HG03066 (cell line): ENCODE measurements at regions not wholly inside any gene's neighbourhood (a gene's known extent, or its start where the extent isn't known, plus 50 kb on each side); places are given as distances from the start of the nearest gene placed in this dataset.

Experiments used
- ATAC-seq: cut with Tn5 transposase; IDR thresholded peaks from one replicate; pipeline ENCODE4 v1.9.1; 2021; ENCODE audit warnings: low read depth; ENCODE audit not compliant: unreplicated experiment

- ATAC-seq, result no peak
These were observed 585.9 kb upstream of the GHITM start for GRCh38 chr10:83553366-83553765.

GRCh38 chr10:83555264-83555663 lies 584.0 kb upstream of the GHITM start:
- peak; percentile 74 for ATAC-seq

- no peak for ATAC-seq
These were observed 576.9 kb upstream of the GHITM start for GRCh38 chr10:83562381-83562780.

- ATAC-seq, result no peak
These were observed 574.3 kb upstream of the GHITM start for GRCh38 chr10:83564889-83565588.

GRCh38 chr10:83572036-83572435 lies 567.3 kb upstream of the GHITM start:
- ATAC-seq, result no peak

- ATAC-seq, result peak; percentile 69
These were observed 564.5 kb upstream of the GHITM start for GRCh38 chr10:83574770-83575169.

- no peak for ATAC-seq
These were observed 561.9 kb upstream of the GHITM start for GRCh38 chr10:83577421-83577820.

- no peak for ATAC-seq
These were observed 558.8 kb upstream of the GHITM start for GRCh38 chr10:83580373-83581012.

GRCh38 chr10:83582407-83583095 lies 556.8 kb upstream of the GHITM start:
- ATAC-seq, result no peak

GRCh38 chr10:83585686-83586085 lies 553.6 kb upstream of the GHITM start:
- ATAC-seq, result no peak

- ATAC-seq, result no peak
These were observed 546.9 kb upstream of the GHITM start for GRCh38 chr10:83592337-83592935.

- ATAC-seq, result peak; percentile 98
These were observed 535.6 kb upstream of the GHITM start for GRCh38 chr10:83603708-83604107.

GRCh38 chr10:83605783-83606630 lies 533.3 kb upstream of the GHITM start:
- no peak for ATAC-seq

GRCh38 chr10:83607959-83608745 lies 531.2 kb upstream of the GHITM start:
- no peak for ATAC-seq

- ATAC-seq, result no peak
These were observed 527.3 kb upstream of the GHITM start for GRCh38 chr10:83612050-83612449.

- no peak for ATAC-seq
These were observed 526.6 kb upstream of the GHITM start for GRCh38 chr10:83612746-83613145.

GRCh38 chr10:83617172-83617571 lies 522.1 kb upstream of the GHITM start:
- no peak for ATAC-seq

- no peak for ATAC-seq
These were observed 521.4 kb upstream of the GHITM start for GRCh38 chr10:83617692-83618545.
